ENCODE measurements at regions not wholly inside any gene's neighbourhood (a gene's known extent, or its start where the extent isn't known, plus 50 kb on each side); places are given as distances from the start of the nearest gene placed in this dataset.

DNA sequence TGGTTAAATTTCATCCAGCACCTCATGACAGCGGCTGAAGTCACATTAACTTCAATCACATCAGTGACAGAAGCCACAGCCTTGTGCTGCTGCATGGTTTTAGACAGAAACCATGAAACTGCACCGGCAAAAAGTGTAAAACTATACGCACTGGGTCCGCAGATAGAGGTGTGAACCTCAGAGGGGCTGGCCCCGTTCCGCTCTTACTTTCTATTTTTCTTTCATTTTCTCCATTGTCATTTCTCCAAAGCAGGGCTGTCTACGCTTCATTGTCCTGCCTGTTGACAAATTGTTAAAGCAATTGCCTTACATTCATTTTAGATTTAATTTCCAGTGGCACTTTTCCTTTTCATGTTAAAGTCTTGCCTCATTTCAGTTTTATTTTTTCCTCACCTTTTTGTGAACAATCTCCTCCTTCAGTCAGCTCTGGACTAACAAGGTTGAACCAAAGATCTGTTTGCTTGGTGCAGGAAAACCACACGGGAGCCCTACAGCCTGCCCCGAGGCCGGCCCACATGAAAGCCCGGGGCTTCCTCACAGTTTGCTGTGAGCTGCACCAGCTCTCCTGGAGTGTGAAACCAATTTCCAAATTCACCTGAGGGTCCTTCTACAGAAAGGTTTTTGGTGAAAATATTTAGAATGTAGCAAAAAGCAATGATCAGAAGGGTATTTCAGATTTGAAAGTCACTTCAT, 63.7 kb downstream of the PRR18 start:
- TF ChIP-seq, protein P1, sequence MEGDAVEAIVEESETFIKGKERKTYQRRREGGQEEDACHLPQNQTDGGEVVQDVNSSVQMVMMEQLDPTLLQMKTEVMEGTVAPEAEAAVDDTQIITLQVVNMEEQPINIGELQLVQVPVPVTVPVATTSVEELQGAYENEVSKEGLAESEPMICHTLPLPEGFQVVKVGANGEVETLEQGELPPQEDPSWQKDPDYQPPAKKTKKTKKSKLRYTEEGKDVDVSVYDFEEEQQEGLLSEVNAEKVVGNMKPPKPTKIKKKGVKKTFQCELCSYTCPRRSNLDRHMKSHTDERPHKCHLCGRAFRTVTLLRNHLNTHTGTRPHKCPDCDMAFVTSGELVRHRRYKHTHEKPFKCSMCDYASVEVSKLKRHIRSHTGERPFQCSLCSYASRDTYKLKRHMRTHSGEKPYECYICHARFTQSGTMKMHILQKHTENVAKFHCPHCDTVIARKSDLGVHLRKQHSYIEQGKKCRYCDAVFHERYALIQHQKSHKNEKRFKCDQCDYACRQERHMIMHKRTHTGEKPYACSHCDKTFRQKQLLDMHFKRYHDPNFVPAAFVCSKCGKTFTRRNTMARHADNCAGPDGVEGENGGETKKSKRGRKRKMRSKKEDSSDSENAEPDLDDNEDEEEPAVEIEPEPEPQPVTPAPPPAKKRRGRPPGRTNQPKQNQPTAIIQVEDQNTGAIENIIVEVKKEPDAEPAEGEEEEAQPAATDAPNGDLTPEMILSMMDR (IDR thresholded peaks at IDR 0.05; ENCODE audit: low read depth, low read length, missing input control) = no peak
- no peak for TF ChIP-seq RAD21 (IDR thresholded peaks at IDR 0.05)
- no peak for TF ChIP-seq YY1 (IDR thresholded peaks at IDR 0.05)
- no peak for TF ChIP-seq TAF1 (conservative IDR thresholded peaks at IDR 0.05)
- no peak for TF ChIP-seq HNF4G (IDR thresholded peaks at IDR 0.05)
- TF ChIP-seq EGR1 (IDR thresholded peaks at IDR 0.05; ENCODE audit: low read depth in 2 of 2) = no peak
